ENCODE measurements at regions not wholly inside any gene's neighbourhood (a gene's known extent, or its start where the extent isn't known, plus 50 kb on each side); places are given as distances from the start of the nearest gene placed in this dataset.

DNA sequence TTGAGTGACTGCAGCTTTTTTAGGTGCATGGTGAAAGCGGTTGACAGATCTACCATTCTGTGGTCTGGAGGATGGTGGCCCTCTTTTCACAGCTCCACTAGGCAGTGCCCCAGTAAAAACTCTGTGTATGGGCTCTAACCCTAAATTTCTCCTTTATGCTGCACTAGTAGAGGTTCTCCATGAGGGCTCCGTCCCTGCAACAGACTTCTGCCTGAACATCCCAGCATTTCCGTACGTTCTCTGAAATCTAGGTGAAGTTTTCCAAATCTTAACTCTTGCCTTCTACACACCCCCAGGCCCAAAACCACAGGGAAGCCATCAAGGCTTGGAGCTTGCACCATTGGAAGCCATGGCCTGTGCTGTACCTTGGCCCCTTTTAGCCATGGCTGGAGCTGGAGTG is 1898.1 kb upstream of the NUDT12 start:
- no peak for TF ChIP-seq POLR2A (IDR thresholded peaks at IDR 0.05)
- TF ChIP-seq CTCF (IDR thresholded peaks at IDR 0.05), result no peak
- no peak for TF ChIP-seq POLR2AphosphoS5 (IDR thresholded peaks at IDR 0.05)
